ENCODE measurements at regions not wholly inside any gene's neighbourhood (a gene's known extent, or its start where the extent isn't known, plus 50 kb on each side); places are given as distances from the start of the nearest gene placed in this dataset.

DNA sequence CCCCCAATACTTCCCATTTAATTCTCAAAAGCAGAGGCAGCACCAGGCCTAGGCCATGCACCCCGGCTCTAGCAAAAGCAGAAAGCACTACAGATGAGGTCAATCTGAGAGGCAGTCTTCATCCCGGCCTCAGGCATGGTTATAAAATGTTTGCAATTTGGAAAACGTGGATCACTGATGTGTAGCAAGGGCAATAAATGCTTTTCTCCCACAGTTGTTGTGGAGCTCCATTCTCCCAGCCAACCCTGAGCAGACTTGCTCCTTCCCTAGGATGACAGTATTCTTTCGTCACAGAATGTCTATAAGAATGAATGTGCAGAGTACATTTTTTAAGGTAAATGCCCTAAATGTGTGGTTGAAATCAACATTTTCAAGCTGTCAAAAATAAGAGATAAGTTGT is 157.3 kb upstream of the DAPK1 start:
- no peak for DNase-seq

DNA sequence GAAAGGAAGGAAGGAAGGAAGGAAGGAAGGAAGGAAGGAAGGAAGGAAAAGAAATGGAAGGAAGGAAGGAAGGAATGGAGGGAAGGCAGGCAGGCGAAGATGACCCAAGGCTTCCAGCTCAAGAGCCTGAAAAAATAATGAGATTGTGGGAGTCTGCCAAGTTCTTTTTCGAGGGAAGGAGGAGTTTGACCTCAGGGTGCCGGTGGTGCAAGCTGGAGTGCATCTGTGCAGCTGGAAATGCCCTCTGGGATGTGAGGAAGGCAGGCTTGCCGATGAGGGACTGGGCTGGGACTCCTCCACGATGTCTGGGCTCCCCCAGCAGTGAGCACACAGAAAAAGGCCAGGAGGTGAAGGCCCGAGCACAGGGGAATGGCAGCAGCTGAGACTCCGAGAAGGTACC is 154.9 kb upstream of the DAPK1 start:
- no peak for DNase-seq

DNA sequence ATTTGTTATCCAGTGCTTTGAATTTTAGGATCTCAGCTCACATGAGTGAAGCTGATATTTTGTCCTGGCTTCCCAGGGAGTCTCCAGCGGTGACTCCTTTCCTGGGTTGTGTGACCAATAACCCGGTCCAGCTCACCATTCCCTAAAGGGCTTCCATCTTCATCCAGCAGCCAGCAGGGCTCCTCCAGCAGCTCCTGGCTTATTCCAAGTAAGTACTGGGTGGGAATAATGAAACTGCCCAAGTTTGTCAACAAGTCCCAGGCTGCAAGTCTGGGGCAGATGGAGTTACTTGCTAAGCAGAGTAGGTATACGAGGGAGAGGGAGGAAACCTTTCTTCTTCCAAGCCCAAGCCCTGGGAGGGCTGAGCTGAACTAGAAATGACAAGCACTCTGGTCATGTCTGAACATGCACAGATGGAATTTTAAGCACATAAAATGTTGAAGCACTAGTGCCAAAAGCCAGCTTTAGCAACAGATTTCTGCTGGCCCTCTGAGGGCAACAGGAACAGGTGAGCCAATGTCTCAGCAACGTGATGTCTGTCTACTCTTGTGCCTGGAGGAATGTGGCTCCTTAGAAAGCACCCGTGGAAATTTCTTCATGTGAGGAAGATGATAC is 153.7 kb upstream of the DAPK1 start:
- DNase-seq, result no peak

DNA sequence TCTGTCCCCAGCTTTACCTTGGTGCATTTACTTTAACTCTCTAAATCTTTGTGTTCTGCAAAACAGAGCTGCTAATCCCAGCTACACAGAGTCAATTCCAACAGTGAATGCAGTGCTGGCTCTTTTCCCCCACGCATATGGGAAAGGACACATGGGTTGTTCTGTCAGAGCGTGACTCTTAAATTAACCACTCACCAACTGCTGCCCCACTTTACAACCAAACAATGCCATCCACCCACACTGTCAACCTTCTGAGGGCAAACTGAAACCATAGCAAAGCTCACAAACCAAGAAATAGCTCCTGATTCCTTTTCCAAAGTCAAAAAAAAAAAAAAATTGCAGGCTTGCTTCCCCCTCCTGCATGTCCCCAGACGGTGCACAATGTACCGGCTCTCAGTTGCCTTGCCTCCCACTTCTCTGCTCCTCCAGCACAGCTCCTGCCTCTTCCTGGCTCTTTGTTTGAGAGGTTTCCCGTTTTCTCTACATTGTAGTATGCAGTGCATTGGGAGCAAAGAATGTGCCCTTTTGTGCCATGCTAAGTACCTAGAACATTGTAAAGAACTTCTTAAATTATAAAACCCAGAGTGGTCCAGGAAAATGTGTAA is 151.5 kb upstream of the DAPK1 start:
- no peak for DNase-seq

DNA sequence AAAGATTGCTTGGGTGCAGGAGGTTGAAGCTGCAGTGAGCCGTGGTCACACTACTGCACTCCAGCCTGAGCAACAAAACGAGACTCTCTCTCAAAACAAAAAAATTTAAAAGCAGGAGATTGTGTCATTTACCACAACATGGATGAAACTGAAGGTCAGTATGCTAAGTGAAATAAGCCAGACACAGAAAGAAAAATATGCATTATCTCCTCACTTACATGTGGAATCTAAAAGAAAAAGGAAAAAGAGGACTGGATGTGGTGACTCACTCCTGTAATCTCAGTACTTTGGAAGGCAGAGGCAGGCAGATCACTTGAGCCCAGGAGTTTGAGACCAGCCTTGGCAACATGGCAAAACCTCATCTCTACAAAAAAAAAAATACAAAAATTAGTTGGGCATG is 146.8 kb upstream of the DAPK1 start:
- DNase-seq, result no peak

DNA sequence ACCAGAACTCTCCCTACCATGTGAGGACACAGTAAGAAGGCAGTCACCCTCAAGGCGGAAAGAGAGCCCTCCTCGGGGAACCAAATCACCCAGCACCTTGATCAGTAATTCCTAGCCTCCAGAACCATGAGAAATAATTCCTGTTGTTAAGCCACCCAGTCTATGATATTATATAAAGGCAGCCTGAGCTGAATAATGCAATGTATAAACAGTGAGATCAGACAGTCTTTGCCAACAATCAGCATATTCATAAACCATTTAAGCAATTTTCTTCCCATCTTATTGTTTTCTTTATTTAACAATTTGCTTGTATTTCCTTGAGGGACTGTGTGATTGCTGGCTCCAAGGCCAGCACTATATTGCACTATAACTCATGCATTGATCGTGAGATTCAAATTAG is 144.4 kb upstream of the DAPK1 start:
- no peak for DNase-seq

DNA sequence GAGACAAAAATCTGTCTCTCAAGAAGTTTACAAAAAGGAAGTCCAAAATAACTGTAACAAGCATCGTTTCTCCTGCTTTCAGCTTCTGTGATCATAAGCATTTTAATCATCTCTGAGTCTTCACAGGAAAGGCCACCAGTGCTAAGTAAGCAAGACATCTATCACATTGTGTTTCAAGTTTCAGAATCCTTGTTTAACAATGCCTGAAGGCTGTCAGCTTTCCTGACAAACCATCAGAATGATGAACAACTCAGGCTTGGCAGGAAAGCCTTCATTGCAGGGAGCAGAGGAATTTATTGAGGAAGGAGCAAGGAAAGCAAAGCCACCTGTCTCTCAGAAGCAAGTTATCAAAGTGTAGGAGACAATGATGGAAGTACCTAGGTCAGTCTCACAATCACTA is 143.5 kb upstream of the DAPK1 start:
- no peak for DNase-seq

DNA sequence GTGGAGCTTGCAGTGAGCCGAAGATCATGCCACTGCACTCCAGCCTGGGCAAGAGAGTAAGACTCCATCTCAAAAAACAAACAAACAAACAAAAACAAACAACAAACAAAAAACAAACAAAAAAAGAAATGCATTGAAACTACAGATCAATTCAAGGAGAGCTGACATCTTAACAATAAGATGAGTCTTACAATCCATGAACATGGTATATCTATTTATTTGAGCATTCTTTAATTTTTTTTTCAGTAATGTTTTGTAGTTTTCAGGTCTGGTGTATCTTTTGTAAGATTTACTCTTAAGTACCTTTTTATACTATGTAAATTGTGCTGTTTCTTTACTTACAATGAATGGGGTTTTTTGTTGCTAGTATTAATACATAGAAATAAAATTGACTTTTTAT is 140.1 kb upstream of the DAPK1 start:
- no peak for DNase-seq

DNA sequence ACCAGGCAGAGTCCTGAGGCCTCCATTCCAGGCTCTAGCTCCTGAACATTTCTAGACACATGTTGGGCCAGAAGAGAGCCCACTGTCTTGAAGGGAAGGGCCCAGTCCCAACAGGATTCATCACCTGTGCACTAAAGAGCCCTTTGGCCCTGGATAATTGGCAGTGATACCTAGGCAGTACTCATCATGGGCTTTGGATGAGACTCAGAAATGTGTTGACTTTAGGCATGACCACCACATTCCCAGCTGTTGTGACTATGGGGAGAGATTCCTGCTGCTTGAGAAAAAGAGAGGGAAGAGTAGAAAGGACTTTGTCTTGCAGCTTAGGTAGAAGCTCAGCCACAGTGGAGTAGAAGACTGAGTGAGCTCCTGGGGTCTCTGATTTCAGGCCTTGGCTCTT is 138.4 kb upstream of the DAPK1 start:
- no peak for DNase-seq

DNA sequence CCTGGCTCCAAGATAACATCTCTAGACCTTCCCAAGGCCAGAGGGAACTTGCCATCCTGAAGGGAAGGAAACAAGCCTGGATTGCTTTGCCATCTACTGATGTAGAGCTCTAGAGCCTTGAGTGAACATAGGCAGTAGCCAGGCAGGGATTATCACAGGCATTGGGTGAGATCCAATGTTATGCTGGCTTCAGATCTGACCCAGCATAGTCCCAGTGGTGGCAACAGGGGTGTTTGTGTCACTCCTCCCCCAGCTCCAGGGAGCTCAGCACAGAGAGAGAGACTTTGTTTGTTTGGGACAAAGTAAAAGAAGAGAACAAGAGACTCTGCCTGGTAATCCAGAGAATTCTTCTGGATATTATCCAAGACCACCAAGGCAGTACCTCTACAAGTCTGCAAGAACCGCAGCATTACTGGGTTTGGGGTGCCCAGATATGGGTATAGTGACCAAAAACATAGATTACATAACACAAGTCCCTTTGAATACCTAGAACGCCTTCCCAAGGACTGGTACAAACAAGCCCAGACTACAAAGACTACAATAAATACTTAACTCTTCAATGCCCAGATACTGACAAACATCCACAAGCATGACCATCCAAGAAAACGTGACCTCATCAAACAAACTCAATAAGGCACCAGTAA is 137.6 kb upstream of the DAPK1 start:
- no peak for DNase-seq

DNA sequence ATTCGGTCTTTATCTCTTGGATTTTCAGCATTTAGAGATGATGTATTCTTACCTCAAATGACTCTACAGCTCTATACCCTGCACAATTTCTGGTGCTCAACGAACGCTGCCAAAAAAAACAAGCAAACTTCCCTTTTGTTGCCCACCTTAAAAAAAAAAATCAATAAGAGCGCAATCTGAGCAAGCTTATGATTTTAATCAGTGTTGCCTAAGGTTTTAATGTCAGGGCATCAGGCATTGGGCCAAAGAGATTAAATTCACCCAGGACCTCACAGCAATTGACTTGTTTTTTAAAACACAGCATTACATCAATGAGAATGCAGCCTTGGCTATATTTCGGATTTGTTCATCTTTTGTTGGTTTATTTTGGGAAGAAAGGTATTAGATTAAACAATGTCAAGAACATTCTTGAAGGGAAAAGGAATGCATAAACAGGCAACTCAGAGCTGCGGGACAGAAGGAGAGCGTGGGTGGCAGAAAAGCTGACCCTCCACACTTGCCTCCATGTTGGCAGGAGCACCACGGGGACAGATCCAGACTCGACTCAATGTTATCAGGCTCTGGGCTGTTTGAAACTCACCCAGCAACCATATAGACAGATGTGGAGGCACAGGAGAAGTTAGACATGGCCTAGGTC is 127.5 kb upstream of the DAPK1 start:
- no peak for DNase-seq

DNA sequence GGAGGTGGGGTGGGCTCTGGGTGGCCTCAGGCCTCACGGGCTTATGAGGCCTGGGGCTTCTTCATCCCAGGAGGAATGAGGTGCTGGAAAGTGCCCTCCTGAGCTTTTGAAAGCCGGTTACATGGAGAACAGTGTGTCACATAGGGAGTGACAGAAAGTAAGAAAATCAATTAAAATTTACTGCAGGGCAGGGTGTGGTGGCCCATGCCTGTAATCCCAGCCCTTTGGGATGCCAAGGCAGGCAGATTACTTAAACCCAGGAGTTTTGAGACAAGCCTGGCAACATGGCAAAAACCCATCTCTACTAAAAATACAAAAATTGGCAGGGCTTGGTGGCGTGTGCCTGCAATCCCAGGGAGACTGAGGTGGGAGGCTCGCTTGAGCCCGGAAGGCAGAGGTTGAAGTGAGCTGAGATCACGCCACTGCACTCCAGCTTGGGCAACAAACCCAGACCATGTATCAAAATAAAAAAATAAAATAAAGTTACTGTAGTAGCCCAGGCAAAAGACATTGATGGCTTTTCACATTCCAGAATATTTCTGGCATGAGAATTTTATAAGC is 125.8 kb upstream of the DAPK1 start:
- DNase-seq, result no peak

DNA sequence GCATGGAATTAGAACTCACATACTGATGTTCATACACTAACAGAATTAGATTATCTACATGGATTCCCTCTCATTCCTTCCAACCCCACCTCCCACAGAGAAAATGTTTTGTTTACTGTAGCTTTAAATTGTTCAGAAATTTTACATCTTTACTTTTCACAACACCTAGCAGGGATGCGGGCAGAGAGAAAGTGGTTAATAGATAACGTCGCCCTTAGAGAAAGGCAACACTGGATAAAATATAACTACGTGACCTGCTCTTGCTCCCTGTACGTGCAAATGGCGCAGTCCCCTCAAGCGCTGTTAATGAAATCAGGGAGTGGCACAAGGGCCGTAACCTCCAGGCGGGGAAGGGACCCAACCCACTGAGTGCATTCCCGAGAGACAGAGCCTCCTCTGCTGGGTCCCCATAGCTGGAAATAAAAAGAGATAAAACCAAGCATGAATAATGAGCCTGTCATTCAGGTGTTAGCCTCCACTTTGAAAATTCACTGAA is 125.3 kb upstream of the DAPK1 start:
- no peak for DNase-seq

DNA sequence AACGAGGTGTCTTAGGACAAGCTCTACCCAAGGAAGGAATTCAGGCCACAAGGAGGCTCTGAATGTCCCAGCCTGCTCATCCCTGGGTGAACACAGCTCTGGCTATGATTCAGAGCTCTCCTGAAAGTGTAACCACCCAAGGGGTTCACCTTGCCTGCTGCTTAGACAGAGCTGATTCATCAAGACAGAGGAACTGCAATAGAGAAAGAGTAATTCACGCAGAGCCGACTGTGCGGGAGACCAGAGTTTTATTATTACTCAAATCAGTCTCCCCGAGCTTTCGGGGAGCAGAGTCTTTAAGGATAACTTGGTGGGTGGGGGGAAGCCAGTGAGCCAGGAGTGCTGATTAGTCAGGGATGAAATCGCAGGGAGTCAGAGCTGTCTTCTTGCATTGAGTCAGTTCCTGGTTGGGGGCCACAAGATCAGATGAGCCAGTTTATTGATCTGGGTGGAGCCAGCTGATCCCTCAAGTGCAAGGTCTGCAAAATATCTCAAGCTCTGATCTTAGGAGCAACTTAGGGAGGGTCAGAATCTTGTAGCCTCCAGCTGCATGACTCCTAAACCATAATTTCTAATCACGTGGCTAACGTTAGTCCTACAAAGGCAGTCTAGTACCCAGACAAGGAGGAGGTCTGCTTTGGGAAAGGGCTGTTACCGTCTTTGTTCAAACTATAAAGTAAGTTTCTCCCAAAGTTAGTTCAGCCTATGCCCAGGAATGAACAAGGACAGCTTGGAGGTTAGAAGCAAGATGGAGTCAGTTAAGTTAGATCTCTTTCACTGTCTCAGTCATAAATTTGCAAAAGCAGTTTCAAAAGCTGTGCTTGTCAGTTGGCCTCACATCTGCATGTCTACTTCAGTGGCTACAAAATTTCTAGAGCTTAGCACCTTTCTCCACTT is 123.4 kb upstream of the DAPK1 start:
- peak; percentile 87 for DNase-seq

DNA sequence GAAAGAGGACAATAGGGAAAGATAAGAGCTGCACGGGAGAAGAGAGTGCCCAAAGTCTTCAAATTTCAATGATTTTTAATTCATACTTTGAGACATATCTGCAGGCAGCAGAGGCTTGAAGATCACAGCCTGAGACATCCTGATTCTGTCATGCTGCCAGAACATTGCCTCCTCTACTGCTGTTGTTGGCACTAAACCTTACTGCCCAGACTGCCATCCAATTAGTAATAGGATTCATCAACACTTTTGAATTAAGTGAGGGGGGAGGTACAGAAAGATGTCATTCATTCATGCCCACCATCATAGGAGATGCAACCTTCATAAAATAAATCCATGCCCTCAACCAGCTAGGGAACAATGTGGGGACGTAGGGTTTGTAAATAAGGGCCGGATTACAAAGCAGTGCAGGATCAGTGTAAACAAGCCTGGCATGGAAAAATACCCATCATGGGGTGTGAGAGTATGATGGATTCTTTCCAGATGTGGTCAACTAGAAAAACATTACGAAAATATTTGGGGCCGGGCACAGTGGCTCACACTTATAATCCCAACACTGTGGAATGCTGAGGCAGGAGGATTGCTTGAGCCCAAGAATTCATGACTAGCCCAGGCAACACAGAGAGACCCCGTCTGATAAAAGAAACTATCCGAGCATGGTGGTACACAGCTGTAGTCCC is 122.1 kb upstream of the DAPK1 start:
- DNase-seq, result no peak

DNA sequence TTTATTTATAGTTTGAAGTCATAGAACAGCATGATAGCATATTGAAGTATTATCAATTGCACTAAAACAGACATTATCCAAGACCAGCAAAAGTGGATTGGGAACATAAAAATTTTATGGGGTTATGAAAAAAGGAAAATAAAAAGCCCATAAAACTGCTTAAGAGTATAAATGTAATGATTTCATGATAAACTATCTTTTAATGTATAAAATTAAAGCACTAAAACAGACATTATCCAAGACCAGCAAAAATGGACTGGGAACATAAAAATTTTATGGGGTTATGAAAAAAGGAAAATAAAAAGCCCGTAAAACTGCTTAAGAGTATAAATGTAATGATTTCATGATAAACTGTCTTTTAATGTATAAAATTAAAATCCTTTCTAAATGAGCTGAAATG is 119.0 kb upstream of the DAPK1 start:
- no peak for DNase-seq

DNA sequence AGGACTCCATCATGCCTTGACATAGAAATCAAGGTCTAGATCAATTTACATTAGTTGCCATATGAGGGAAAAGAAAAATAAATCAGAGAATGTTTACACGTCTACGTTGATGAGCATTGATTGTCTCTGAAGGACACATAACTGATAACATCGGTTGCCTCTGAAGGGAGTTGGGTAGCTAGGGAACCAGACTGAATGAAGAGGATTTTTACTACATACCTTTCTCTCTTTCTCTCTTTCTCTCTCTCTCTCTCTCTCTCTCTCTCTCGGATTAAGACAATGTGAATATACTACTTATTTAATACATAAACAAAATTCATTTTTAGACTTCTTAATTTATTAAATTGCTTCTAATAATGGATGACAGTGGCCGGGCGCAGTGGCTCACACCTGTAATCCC is 118.4 kb upstream of the DAPK1 start:
- DNase-seq, result no peak

DNA sequence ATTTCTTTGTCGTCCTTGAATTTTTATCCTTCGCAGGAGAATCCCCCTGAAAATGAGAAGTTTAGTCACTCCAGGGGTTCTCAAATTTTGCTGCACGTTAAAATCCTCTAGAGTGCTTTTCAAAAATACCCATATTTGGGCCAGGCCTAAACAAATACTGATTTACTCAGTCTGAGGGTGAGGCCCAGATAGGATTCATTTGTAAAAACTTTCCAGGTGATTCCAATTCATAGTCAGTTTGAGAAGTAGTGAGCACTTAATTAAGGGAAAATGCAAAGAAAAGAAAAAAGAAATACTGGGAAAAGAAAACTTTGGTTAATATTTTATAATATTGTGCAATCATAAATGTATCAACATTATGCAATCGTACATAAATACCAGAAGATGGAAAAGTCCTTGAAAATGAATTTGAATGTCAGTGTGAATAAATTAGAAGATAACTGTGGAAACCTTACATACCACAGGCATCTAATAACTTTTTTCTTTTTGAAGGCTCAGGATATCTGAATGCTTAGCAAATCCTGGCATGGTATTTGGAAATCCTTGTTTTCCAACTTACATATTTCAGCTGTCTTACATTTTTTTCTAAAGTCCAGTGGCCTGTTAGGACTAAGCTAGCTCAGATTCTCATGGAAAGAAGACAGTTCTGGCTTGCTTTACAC is 116.5 kb upstream of the DAPK1 start:
- no peak for DNase-seq

DNA sequence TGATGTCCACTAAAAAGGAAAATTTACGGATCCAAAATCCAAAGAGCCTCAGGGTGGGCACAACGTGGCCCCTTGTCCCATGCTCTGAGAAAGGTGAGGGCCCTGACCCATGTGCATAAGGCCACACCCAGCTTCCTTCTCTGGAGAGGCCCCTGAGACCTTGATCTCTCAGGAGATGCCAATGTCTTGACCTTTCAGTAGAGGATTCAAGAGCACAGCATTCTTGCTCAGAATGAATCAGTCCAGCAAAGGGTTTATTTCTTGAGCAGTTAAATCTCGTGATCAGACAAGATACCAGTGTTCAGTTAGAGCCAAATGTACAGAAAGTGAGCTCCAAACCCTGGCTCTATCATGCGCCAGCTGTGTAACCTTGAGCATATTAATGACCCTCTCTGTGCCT is 115.9 kb upstream of the DAPK1 start:
- DNase-seq, result no peak

DNA sequence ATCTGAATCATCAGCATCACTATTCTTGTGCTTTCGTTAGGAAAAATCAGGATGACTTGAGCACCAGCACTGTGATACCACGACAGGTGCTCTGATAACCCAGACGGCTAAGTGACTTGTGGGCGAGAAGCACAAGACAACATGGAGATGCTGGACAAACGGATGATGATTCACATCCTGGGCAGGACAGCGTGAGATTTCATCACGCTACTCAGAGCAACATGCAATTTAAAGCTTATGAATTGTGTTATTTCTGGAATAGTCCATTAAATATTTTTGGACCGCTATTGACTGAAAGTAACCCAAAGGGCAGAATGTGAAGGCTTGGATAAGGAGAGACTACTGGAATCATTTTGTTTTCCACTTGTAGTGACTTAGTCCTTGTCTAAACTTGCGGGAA is 114.8 kb upstream of the DAPK1 start:
- no peak for DNase-seq

DNA sequence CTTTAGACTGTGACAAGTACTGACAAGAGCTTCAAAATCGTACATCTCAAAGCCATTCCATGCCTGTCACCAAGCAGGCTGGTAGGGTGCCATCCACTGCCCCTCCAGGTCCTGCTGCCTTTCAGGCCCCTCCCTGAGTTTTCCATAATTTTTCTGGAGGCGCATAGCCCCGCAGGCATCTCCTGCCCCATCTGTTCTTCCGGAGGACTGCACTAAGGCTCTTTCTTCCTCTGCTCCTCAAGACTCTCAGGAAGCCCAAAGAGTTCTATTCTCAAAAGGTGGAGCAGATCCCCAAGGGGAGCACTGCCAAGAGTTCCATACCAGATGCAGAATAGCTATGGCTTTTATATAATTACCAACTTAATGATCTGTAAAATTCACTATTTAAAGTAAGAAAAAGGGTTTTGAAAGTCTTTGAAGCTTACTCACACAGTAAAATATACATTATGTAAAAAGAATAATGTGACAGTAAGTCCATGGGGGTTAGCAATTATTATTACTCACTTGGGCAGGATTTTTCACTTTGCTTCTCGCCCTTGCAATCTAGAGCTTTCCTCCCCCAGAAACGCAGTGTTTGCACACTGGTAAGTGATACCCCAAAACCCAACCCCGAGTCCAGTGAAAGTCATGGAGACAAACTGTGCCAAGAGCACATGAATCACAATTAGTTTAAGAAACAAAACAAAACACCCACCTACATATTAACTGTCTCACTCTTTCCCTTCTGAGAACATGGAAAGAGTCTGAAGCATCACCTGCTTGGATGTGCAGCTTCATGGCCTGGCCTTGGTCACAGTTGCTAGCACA is 114.1 kb upstream of the DAPK1 start:
- no peak for DNase-seq
